Stimulated activated CD8-positive, alpha-beta memory T cell treated with anti-CD3 and anti-CD28 coated beads, Interleukin-15, amount 100 ng/mL, for 24 hours (primary cell): ENCODE measurements at regions not wholly inside any gene's neighbourhood (a gene's known extent, or its start where the extent isn't known, plus 50 kb on each side); places are given as distances from the start of the nearest gene placed in this dataset.
"Not testable (repeated sequence)": the region's sequence is repeated elsewhere in the genome, so short reads cannot be mapped to it uniquely, and the experiment has no call there.

Experiments used
- DNase-seq: peaks from one replicate; pipeline ENCODE4 v3.0.0-alpha.2; 2020; ENCODE audit warnings: low read depth

DNA sequence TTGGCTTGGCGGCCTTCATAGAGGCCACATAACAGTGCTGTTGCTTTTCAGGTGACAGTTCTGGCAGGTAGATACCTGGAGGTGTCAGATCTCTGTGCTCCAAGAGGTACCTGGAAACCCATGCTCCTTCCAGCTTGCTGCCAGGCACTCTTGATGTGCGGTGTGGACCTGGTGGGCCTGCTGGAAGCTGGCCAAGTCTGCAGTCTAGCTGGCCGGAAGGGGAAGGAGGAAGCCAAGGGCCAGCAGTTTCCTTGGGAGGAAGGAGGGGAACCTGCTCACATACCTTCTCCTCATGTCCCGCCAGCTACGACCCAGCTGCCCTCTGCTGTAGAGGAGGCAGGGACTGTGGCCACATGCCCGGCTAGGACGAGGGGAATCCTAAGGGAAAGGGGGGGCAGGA lies 166.4 kb upstream of the AJAP1 start:
- no peak for DNase-seq

DNA sequence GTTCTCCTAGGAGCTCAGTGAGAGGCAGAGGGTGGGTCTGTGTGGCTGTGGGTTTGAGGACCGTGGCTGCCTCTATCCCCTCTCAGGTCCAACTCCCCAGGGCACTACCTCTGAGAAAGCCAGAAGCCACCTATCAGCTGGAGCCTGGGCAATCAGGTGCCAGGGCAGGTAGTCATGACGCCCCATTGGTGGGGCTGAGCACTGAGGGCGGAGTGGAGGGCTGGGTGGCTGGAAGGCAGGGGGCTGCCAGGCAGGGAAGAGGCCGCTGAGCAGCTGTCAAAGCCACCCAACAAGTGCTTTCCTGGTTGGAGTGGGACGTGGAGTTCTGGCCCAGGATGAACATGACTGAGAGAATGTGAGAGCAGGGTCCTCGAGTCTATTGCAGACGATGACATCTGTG lies 164.9 kb upstream of the AJAP1 start:
- DNase-seq = no peak

DNA sequence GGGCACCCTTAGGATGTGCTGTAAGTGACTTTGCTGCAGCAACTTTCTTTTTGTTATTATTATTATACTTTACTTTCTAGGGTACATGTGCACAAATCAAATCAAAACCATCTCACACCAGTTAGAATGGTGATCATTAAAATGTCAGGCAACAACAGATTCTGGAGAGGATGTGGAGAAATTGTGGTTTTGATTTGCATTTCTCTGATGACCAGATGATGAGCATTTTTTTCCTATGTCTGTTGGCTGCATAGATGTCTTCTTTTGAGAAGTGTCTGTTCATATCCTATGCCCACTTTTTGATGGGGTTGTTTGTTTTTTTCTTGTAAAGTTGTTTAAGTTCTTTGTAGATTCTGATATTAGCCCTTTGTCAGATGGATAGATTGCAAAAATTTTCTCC lies 164.4 kb upstream of the AJAP1 start:
- not testable (repeated sequence) for DNase-seq

DNA sequence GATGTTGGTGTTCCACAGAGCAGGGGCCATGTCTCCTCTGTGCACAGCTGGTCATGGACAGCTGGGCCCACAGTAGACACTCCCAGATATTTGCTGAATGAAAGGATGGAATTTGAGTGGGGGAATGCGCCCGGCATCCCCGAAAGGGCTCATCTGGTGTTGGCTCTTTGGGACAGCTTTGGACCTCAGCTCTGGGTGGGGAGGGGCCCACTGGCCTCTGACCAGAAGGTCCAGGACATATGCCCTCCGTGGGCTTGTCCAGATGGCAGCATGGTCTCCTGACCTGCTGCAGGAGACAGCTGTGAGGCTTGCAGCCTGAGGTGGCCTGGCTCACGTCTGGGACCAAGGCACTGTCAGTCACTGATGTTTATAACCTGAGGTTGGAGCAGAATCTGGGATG lies 160.4 kb upstream of the AJAP1 start:
- DNase-seq = no peak

DNA sequence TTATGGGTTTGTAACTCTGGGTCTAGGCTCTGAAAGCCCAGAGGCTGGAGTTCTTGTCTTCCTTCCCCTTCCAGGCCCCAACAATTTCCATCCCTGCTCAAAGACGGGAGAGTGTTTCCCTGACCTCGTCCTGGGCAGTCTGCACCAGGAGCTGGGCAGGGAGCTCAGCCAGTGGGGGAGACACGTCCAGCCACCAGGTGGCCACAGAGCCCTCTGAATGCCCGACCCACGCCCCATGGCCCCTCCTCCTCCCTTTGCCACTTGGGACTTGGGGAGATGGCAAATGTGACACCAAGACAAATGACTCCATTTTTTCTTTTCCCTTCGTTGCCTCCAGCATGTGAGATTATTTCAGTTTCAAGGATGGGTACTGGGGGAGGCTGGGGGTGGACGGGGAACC lies 159.9 kb upstream of the AJAP1 start:
- DNase-seq = no peak

DNA sequence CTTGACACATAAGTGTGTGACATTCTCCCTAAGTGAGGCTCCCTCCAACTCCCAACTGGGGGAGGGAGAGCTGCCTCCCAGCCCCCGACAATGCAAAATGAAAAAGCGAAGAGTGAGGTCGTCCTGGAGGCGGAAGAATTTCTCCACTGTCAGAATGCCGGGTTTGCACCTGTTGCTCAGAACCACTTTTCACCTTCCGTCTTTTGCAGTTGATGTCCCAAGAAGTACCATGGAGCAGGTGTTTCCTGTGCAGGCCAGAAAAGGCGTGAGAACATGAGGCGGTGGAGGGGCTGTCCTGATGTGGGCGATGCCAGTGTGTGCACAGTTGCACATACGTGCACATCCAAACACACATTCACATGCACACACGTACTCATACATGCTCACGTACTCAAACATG lies 158.6 kb upstream of the AJAP1 start:
- no peak for DNase-seq

DNA sequence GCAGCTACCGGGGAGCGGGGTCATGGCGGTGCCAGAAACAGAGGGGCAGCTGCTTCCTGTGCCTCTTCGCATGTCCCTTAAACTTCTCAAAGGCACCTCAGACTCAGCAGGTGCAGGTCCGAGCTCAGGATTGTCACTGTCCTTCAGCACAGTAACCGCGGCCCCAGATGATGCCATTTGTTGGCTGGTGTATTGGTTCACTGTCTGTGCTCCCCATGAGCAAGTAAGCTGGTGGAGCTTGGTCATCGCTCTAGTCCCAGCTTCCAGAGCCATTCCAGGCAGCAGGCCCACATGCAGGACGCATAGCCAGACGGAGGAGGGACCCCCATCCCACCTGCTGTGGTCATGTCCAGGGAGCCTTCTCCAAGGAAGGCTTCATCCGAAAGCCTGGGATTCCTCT lies 154.0 kb upstream of the AJAP1 start:
- no peak for DNase-seq

DNA sequence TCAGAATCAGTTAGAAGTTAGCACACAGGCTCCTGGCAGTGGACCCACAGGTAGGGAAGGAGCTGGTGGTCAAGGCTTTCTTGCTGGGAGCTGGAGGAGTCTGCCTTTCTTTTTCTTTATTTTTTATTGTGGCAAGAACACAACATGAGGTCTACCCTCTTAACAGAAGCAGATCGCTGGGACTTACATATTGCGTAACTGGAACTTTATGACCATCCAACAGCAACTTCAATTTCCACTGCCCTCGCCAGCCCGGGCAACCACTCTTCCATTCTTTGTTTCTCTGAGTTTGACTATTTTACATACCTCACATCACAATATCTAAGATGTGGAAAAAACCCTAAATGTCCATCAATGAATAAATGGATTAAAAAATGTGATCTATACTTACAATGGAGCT lies 147.8 kb upstream of the AJAP1 start:
- no peak for DNase-seq

DNA sequence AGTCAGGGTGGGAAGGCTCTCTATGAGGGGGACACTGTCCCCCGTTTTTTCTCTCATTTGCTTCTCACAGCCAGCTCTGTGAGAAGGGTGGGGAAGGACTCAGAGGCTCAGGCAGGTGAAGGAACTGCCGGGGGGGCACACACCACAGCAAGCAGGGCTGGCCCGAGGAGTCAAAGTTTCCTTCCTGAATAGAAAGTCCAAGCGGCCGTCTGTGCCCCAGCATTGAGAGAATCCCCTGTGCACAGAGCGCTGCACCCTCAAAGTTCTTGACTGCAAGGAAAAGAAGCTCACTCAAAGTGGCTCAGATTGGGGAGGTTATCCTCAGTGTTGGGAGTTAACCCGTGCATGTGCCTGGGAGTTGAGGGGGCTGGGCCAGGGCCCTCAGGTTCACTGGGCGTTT lies 145.2 kb upstream of the AJAP1 start:
- no peak for DNase-seq

DNA sequence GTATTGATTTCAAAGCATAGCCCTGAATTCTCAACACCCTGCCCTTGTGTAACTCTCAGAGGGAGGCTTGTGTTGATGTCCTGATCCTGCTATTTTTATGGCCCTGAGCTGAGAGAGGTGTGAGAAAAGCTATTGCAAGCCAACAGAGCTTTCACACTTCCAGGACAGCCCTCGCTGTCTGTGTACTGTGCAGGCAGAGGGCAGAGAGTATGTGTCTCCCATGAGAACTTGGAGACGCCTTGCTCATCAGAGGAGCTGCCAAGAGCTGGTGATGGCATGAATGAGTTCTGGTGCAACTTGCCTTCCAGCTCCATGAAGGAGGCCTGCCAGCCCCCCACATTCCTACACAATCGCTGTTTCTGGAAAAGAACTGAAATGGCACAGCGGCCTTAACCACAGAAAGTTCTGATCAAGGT lies 144.1 kb upstream of the AJAP1 start:
- DNase-seq = no peak

DNA sequence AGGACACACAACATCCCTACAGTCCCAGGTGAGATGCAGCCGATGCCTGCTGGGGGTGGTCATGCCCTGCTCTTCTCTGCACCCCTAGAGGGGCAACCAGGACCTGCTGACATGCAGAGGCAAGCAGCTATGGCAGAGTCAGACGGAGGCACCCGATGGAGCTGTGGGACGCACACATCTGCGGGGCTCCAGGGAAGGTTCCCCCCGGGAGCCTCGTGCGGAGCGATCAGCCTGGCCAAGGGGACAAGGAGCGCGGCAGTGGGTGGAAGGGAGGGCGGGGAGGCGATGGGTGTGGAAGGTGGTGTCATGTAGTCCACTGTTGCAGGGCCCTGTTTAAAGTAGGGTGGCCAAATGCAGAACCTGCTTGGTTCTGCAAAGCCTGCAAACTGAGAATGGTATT lies 143.0 kb upstream of the AJAP1 start:
- no peak for DNase-seq

DNA sequence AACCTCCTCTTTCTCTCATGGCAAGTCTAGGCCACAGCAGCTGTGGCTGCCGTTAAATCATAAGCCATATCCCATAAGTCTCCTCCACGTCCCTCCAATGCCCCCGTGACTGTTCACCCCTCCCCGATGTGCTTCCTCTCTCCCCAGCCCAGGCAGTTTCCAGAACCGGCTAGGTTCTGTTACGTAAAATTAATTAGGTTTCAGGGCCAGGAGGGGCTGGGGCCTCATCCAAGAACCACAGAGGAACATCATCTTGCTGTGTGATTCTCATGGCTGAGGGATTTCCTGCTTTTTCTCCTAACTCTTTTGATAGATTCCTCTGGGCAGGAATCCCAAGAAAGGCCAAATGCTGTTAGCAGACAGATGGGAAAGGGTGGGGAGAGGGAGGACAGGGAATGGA lies 141.8 kb upstream of the AJAP1 start:
- DNase-seq = no peak

DNA sequence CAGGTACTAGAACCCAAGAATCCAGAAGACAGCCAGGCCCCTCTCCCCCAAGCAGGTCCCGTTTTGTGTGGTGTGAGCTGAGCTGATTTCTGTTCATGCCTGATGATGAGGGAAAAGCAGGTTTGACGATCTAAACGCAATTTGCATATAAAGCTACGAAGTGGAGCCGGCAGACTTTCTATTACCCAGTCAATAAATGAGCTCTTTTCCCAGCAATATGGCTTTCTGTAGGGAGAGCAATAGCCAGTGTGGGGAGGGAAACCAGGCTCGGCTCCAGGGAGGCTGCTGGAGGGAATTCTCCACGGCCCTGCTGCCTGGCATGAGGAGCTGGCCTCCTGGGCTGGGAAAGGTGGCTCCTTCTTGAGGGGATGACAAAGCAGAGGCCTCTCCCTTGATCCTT lies 140.7 kb upstream of the AJAP1 start:
- DNase-seq = no peak

DNA sequence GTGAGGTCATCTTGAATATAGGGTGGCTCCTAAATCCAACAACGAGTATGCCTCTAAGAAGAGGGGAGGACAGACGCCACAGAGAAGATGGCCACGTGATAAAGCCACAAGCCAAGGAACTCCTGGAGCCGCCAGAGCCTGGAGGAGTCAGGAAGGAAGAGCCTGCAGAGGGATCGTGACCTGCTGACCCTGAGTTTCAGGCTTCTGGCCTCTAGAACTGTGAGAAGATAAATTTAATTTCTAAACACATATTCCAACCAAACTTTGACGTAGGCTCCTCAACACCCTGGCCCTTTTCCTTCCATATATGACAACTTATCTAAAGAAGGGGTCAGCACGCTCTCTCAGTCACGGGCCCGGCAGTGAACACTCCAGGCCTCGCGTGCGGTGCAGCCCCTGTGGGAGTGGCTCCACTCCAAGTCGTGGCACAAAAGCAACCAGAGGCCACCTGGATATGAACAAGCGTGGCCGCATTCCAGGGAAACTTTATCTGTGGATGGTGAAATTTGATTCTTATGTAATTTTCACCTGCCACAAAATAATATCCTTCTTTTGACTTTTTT lies 138.6 kb upstream of the AJAP1 start:
- DNase-seq = no peak

DNA sequence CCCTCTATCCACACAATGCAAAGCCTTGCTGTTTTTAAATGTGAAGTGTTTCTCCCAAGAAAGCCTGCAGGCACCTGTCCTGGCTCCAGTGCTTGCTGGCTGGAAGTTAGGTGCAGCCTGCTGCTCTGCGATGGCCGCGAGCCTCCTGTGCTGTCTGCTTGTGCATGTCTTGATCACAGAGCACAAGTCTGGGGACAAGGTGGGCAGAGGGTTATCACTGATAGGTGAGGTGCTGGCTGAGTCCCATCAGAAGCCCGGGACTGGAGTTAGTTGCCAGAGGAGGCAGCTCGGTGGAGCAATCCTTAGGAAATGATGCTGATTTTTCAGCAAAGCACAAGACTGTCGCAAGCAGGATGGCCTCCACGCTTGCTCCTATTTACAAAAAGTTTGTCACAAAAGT lies 137.8 kb upstream of the AJAP1 start:
- DNase-seq = no peak

DNA sequence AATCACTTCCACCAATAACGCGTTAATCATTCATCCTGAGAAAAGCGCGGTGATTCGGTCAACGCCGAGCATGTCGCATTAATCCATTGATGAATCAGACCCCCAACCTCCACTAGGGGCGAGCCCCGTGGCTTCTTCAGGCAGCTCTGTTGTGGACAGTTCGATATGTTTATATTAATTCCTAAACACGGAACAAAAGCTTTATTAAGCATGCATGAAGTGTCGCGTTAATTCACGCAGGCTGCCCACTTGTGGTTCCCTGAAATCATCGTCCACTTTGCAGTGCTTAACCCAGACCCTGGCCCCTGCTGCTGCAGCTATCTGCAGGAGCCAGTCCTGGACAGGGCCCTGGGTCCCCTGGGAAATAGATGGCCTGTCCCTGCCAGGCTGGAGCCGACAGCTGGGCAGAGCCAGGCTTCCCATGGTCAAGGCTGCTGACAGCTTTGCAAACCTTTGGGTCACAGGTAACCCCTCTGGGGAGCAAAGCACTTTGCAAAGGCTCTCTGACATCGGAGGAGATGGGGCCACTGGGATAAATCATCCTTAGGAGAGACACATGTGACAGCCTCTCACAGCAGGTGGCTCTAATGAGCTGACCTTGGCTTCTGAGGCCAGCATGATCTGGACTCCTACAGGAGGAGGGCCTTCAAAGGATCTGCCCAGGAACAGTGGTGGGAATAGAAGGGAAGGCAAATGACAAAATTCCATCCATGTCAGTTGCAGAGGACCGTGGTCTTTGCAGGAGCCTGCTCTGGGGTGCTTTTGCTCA lies 137.0 kb upstream of the AJAP1 start:
- DNase-seq = no peak

DNA sequence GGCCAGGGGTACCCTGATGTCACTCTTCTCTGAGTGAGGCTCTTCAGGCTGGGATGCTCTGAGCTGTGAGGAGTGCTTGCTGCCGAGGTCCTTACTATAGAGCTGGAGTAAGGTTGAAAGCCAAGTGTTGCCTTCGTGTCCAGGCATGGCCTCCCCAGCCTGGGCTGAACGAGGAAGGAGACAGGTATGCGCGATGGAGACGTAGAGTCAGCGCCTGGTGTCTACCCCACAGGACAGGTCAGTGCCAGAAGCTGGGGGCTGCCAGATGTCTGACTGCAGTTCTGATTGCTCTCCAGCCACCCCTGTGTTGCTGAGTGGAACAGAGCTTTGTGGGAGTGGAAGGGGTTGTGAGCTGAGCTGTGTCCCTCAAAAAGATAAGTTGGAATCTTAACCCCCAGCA lies 135.8 kb upstream of the AJAP1 start:
- no peak for DNase-seq

DNA sequence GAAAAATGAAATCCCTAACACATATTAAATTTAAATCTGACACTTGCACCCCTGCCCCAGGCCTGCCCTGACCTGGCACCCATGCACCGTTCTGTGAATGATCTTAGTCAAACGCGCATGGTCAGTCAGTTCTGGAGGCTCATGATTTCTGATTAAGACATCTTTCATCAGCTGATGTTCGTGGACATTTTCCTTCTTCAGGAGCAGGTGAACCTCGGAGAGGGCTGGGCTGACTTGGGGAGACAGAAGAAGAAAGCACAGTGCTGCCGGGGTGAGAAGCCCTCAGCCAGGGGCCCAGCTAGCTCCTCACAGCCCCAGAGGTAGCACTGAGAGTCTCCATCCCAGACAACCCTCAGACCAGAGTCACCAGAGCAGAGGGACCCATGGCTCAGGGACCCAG lies 134.5 kb upstream of the AJAP1 start:
- no peak for DNase-seq

DNA sequence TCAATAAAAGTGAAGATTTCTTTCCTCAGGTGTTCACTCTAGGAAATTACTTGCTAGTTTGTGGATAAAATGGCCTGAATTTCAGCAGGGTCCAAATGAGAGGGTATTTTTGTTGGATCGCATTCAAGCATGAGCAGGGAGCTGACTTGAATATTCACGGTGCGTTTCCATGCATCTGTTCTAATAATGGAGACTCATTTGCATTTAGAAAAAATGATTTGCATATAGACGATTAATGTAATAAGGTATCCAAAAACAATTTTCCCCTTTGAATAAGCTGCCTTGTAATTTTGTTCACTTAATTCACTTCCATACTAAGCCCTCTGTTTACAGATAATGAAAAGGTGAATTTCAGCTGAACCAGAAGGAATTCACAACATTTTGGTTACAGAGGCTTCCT lies 130.9 kb upstream of the AJAP1 start:
- no peak for DNase-seq

DNA sequence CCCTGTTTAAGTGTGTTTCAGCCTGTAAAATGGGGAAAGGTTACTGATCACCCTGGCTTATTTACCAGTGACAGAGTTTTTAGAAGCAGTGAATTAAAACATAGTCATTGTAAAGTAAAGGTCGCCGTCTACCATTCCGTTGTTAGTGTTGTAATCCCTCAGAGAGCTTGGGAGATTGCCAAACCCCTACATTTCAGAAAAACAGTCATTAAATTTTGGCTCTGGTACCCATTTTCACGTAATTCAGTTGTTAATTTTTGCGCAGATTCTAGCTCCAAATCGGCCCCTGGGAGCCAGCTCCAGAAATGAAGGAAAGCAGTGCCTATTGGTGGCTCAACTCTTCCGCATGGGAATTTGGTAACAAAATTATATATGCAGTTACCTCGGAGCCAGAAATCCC lies 127.7 kb upstream of the AJAP1 start:
- DNase-seq = no peak

DNA sequence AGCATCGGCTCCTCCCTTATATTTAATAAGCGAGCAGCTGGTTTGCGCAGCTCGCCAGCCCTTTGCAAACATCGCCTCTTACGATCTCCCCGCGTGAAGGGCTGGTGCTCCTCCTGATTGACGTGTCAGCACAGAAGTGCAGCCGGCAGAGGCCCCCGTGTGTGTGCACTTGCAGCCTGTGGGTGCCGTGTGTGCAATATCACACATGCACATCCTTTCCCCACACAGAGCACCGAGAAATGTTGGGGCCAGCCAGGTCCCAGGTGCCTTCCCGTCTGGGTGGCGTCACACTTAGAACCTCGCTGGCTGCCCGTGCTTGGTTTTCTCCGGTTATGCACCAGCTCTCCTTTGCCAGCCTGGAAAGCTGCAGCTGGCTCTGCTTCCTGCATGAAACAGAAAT lies 126.6 kb upstream of the AJAP1 start:
- no peak for DNase-seq

DNA sequence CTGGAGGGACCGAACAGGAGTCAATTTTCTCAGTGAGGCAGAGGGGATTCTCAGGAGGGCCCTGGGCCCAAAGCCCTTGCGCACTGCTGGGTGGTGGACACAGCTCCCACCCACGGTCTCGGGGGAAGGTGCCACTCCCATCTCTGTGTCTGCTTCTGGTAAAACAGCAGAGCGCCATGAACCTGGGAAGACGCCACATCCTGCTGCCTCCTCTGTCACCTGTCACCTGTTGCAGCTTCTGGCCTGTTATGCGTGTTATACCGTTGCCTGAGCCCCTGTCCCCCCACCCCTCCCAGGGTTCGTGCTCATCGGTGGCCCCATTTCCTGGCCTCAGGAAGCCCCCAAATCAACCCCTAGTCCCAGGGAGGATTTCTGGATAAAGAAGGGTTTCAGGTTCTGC lies 125.8 kb upstream of the AJAP1 start:
- DNase-seq = no peak

DNA sequence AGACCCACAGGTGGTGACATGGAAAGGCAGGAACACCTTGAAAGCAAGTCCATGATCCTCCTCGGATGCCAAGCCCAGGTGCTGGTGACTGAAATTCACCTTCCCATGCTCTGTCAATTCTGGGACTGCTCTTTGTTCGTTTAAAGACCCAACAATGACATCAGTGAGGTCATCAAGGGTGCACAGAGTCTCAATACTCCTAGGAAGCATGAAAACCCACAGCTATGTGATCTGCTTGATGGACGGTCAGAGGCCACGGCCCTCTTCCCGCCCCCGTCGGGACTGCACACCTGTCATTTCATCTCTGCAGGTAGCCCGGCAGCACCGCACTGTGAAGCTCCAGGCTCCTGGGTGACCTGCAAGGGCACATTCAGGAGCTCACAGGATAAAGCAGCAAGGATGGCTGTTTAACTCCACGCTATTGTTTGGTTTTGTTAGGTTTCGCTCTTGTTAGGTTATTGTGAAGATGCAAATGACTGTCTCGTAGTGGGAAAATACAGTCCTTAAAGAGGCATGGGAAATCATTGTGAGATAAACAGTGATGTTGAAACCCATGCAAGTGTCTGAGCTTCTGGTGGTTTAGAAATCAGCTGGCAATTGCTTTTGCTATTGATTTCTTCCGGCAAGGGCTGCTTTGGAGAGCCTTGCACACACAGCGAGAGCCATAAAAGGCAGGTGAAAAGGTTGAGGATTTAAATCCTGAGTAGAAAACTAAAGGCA lies 124.8 kb upstream of the AJAP1 start:
- DNase-seq = no peak
